ENCODE measurements at regions not wholly inside any gene's neighbourhood (a gene's known extent, or its start where the extent isn't known, plus 50 kb on each side); places are given as distances from the start of the nearest gene placed in this dataset.

GRCh38 chr6:119608994-119609393 lies 259.4 kb upstream of the MAN1A1 start:
- no peak for TF ChIP-seq CTCF (conservative IDR thresholded peaks at IDR 0.05)
- TF ChIP-seq ZFX (IDR thresholded peaks at IDR 0.05): no peak

Data from C4-2B (cell line).